HG03066 (cell line): ENCODE measurements at regions not wholly inside any gene's neighbourhood (a gene's known extent, or its start where the extent isn't known, plus 50 kb on each side); places are given as distances from the start of the nearest gene placed in this dataset.
"Not testable (repeated sequence)": the region's sequence is repeated elsewhere in the genome, so short reads cannot be mapped to it uniquely, and the experiment has no call there.

Source experiments
- ATAC-seq: cut with Tn5 transposase; IDR thresholded peaks from one replicate; pipeline ENCODE4 v1.9.1; 2021; ENCODE audit warnings: low read depth; ENCODE audit not compliant: unreplicated experiment

DNA sequence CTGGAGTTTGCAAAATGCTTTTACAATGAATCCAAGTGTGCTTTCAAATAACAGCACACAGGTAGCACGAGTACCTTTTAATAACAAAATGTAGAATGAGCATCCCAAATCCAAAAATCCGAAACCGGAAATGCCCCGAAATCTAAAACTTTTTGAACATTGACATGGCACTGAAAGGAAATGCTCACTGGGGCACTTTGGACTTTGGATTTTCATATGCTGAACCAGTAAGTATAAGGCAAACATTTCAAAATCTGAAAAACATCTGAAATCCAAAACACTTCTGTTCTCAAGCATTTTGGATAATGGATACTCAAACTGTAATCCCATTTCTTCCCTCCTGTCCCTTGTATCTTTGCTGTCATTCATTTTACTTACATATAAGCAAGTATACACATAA, 50.1 kb downstream of the GCNT4 start:
- no peak for ATAC-seq

DNA sequence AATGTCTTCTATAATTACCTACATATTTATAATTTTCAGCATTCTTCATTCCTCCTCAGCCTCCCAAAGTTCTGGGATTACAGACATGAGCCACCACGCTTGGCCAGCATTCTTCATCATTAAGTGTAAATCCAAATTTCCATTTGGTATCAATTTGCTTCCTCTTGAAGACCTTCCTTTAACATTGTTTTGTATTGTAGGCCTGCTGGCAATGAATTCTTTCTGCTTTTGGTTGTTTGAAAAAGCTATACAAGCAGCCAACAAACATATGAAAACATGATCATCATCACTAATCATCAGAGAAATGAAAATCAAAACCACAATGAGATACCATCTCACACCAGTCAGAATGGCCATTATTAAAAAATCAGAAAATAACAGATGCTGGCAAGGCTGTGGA, 56.4 kb downstream of the GCNT4 start:
- ATAC-seq = no peak

DNA sequence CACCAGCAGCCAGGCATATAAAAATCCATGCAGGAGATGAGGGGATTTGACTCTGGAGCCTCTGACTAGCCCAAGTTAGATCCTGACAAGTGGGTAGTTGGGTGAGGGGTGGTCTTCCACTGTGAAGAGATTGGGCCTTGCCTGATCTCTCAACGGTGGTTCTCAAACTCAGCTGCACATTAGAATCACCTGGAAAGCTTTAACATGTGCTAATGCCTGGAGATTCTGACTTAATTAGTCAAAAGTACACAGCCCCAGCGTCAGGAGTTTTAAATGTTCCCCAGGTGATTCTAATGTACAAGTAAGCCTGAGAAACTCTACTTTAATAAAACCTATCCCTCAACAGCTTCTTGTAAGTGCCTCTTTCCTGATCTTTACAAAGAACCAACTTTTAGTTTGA, 57.5 kb downstream of the GCNT4 start:
- no peak for ATAC-seq

DNA sequence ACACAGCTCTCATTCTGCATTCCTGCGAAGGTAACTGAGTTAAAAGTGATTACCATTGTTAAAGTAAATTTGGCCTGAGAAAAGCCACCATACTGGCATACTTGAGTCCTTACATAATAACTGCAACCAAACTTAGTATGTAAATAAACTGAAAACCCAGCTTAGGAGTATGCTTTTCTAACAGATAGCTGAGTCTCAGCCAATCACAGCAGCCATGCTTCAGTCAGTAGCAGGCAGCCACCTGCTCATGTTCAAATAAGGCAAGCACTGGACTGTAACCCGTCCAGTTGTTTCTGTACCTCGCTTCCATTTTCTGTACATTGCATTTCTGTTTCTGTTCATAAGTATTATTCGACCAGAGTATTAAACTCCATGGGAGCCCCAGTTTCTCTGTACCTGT, 58.6 kb downstream of the GCNT4 start:
- ATAC-seq = no peak

DNA sequence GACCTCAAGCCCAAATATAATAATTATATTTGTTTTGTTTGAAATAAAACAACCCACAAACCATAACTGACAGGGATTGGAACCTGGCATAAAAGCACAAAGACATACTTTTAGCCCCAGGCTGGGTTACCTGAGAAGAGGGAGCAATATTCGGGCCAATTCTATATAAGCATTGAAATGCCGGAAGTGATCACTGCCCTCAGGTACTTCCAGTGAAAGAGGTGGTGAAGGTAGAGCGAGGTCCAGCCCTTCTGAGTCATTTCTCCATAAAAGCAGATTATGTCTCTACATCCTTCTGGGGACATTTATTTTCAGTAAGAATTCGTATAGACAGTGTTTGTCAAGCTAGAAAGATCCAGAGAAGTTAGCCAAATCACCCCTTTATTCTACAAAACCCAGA, 59.6 kb downstream of the GCNT4 start:
- ATAC-seq = no peak

DNA sequence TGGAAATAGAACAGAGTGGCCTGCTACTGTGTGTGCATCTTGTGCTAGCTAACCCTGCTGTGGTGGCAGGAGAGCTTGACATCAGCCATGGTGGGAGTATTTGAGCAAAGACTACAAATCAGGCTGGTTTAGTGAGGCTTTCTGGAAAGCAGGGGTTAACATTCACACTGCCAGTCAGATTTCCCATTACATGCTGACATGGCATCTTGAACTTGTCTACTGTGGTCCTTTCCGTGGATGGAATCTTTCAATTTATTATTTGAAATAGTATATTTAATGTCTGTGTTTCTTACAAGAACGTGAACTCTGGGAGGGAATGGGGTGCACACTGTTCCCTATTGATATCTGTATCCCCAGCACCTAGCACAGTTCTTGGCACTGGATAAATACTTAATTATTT, 60.8 kb downstream of the GCNT4 start:
- ATAC-seq = no peak

DNA sequence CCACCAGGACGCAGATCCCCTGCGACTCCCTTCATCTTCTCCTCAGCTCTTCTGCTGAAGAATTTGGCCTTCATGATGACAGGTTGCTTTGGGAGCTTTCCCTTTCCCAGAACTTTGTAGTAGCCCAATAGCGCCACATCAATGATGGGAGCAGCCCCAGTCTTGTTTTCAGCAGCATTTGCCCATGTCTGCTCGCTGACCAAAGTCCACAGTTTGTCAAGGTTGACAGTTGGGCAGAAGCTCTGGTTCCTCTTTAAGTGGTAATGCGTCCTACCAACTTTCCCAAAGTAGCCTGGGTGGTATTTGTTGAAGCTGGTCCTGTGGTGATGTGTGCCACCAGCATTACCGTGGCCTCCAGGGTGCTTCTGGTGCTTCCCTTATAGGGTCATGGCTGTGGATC, 62.2 kb downstream of the GCNT4 start:
- no peak for ATAC-seq

DNA sequence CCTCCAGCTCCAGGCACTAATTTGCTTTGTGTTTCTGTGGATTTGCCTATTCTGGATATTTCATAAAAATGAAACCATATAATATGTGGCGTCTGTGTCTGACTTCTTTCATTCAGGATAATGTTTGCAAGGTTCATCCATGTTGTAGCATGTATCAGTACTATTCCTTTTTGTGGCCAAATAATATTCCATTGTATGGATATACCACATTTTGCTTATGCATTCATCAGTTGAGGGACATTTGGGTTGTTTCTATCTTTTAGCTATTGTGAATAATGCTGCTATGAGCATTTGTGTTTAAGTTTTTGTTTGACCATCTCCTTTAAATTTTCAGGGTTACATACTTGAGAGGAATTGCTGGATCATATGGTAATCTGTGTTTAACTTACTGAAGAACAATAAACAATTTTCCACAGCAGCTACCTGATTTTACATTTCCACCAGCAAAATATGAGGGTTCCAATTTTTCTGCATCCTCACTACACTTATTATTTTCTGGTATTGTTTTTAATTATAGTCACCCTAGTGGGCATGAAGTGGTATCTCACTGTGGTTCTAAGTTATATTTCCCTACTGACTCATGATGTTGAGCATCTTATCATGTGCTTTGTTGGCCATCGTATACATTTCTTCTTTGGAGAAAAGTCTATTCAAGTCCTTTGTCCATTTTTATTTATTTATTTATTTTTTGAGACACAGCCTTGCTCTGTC, 63.9 kb downstream of the GCNT4 start:
- no peak for ATAC-seq

DNA sequence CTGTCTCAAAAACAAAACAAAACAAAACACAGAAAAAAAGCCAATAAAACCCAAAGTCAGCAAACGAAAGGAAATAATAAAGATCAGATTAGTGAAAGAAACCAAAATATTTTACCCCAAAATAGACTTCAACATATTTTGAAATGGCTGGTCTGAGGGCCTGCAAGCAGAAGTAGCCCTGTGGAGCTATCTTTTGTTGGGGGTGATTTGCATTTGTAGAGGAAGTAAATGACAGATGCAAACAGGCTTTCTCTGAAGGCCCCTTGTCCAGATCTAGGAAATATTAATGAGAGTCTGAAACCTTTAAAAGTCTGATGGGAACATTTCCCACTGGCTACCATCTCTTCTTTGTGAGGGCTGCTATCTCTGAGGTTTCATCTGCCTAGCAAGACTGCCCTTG, 74.0 kb downstream of the GCNT4 start:
- no peak for ATAC-seq

DNA sequence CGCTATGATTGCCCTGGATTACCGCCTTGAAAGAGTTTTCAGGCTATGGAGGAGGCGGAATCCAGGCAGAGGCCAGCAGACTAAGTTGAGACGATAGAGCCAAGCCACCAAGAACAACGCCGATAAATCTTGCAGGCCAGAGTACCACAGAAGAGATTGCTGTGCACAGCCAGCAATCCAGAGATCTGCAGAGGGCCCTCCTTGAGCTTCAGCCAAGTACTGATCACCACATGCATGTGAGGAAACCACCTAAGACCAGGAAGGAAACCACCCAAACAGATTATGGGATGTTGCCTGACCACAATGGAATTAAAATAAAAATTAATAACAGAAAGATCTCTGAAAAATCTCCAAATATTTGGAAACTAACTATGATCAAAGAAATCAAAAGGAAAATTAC, 74.9 kb downstream of the GCNT4 start:
- ATAC-seq = no peak

DNA sequence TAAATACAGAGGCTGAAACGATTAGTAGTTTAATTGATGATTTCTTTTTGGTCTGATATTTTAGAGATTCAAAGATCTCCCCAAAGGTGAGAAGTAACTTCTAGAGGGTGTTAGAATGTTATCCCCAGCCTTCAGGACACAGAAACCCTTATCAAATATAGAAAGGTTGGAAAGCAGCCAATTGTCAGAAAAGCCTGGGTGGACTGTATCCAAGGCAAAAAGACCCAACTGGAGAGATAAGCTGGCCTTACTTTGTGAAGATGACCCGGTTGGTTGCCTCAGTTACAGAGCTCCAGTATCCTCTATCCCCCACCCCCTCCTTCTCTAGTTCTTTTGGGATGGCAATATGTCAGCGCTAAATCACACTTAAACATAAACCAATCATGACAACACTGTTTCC, 75.7 kb downstream of the GCNT4 start:
- ATAC-seq = no peak

DNA sequence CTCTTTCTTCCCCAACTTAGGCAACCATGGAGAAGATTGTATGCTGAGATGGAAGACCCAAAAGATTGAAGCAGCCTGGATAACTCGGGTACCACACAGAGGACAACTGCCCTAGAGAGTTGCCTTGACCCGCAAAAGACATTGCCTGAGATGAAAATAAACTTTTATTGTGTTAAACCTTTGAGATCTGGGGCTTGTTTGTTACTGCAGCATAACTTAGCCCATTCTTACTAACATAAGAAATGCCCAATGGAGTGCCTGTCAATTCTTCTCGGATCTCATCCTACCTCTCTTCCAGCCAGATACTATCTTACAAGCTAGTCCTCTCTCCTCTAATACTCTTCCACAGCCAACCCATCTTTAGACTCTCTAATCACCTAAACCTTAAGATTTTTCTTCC, 76.8 kb downstream of the GCNT4 start:
- ATAC-seq = no peak

DNA sequence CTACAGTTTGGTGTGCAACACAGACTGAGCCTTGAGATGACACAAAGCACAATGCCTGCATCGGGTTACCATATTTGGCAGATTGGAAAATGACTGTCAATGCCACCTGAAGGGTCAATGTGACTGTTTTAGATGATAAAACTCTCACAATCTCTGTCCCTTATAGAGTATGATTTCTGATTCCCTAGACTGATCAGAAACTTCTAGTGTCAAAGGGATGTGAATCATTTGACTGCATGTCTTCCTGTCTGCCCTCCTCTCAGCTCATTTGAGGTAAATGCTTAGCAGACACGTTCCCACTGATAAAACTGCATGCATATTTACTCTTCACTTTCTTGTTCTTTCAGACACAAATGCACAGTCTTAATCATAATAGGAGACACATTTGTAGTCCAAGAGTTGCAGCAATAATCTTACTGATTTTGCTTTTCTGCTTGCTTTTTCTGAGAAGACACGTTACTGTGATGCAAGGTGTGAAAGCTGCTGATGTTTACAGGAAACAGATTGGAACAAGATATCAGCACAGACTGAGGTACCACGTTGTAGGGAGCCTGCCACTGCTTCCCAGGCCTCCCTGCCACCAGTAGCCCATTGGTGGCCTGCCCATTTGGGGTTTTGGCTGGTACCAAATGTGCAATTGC, 77.8 kb downstream of the GCNT4 start:
- no peak for ATAC-seq

DNA sequence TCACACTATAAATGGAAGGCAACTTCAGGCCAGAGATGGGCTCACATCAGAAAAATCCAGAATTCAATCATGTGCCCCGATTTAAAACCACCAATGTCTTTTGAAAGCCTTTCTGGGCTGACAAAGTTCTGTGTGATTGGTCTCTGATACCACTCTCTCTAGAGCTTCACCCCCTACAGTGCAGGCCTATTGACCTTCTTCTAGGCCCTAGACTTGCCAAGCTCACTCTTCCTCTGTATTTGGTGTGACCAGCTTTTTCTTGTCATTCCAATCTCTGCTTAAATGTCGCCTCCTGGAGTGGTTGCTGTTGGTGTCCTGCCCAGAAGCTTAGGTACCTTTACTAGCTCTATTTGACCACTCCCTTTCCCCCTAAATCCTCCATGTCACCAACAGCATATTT, 78.7 kb downstream of the GCNT4 start:
- ATAC-seq = no peak

DNA sequence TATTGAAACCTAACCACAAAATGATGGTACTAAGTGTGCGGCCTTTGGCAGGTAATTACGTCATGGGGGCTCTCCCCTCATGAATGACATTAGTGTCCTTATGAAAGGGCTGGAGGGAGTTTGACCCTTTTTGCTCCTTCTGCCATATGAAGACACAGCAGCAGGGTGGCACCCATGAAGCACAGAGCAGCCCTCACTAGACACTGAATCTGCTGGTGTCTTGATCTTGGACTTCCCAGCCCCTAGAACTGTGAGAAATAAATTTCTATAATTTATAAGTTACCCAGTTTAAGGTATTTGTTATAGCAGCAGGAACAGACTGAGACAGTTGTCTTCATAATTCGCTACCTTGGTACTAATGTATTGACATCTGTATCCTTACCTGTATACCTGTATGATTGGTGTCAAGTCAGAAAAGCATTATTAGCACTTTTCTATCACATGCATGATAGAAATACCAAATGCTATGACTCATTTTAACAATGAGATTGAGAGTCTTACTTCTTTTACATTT, 80.4 kb downstream of the GCNT4 start:
- ATAC-seq = no peak

DNA sequence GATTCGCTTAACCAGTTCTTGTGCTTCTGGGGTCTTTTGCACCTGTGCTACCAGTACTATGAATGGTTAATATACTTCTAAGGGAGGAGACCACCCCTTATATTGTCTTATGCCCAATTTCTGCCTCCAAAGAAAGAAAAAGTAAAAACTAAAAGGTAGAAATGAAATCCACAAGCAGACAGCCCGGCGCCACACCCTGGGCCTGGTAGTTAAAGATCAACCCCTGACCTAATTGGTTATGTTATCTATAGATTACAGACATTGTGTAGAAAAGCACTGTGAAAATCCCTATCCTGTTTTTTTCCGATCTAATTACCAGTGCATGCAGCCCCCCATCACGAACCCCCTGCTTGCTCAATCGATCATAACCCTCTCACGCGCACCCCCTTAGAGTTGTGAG, 81.5 kb downstream of the GCNT4 start:
- not testable (repeated sequence) for ATAC-seq

DNA sequence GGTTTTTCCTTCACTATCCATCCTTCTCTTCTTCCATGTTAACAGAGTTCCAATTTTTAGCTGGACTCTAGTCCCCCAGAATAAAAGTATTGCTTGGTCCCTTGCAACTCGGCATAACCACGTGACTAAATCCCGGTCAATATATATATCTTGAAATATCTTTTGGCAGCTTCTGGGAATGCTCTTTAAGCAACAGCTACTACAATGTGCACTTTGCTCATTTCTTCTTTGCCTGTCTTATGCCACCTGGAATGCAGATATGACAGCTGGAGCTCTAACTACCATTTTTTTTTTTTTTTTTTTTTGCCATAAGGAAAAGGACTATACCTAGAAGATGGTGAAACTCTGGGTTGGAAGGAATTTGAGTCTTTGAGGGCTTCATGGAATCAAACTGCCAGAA, 82.6 kb downstream of the GCNT4 start:
- ATAC-seq = no peak

DNA sequence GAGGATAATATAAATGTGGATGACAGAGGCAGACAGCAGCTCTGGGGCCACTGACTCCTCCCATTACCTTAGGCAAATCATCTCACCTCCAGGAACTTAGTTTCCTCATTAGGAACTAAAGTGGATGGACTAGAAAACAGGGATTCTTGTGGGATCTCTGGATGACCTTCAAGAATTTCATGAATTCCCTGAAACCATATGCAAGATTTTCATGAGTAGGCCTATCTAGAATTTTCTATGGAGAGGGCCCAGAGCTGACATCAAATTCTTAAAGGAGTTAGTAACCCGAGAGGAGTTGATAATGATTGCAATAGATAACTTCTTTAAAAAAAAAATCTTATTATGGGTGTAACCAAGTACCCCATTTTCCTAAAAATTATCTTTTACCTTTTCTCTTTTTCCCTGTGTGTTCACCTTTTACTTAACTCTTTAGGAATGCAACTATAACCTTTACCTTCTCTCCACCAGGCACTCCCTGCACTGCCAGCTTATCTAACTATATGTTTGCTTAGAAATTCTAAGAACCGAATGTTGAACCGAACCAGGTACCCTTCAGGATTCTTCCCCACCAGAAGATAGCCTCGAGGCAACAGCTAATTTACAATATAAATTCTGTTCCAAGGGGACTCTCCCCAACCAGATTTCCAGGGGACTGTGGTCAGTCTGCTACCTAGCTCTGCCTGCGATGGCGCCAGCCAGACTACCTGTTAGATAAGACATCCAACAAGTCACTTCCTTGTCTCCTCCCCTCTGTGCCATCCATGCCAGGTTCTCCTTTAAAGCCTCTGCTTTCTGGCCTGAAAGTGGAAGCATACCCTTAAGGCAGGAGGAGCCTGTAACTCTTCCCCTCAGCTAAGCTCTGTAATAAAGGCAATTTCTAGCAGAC, 86.0 kb downstream of the GCNT4 start:
- ATAC-seq = no peak

DNA sequence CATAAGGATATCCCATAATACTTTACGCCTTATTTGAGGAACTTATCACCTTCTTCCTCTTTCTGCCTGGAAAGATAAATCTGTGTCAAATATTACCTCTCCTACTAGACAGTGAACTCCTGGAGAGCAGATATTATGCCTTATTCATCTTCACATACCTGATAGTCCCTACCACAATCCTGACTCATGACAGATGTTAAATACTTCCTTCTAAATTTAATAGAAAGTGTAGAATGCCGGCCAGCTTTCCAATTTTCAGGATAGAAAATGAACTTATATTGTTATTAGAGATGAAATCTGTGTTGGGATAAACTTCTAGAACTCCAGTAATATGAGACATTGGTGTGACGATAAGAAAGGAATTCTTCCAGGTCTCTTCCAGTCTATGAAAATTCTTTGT, 89.0 kb downstream of the GCNT4 start:
- no peak for ATAC-seq

DNA sequence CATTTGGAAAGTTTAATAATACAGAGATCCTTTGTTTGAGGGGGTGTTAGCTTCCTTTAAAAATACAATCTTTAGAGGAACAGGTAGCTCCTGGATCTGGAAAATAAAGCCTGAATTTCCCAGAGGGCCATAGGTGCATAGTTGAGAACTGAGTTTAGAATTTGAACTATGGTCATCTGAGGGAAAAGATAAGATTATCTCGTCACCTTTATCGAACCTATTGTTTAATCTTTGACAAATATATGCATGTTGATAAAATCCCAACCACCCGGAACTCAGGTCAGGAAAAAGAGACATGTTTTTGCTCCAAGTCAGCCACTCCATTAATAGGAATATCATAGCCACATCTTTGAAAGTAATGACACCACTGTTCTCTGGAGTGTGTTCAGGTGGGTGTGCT, 91.7 kb upstream of the FAM169A start:
- ATAC-seq = no peak

DNA sequence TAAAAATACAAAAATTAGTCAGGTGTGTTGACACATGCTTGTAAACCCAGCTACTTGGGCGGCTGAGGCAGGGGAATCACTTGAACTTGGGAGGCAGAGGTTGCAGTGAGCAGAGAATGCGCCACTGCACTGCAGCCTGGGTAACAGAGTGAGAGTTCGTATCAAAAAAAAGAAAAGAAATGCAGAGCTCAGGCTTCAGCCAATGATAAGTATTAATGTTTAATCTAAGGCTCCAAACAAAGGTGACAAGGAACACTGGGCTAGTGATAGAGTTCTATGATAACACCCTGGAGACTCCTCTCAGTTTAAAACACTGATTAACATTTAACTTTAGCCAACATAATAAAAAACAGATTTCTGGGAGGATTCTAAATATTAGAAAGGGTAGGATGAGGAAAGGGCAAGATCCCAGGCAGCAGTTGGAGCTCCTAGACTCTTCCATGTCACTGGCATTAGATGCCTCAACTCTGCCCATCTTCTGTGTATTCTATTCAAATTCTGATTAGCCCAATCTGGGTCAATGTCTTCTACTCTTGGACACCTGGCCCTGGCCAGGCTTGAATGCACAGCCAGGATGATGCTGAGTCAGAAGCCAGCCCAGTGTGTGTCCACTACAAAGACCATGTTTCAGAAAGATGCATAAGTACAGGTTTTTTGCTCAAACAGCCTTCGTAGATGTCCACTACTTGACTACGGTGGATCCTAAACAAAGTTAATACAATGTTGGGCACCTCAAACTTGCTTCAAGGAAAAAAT, 91.0 kb upstream of the FAM169A start:
- ATAC-seq = no peak
